CD14-positive monocyte (primary cell): ENCODE measurements at regions not wholly inside any gene's neighbourhood (a gene's known extent, or its start where the extent isn't known, plus 50 kb on each side); places are given as distances from the start of the nearest gene placed in this dataset.

ENCODE experiments used
- DNase-seq, 3 donors: peaks; one replicate each; pipeline ENCODE4 v3.0.0-alpha.2; 2011 to 2022
- H2AFZ ChIP-seq: 2 replicates; pipeline ENCODE4 v1.6.0; 2012; ENCODE audit warnings: mild to moderate bottlenecking, low read depth, low read length, inconsistent platforms; ENCODE audit not compliant: insufficient read depth, poor library complexity, severe bottlenecking
- H3K27ac ChIP-seq, 2 donors: 1 replicate in 1 of 2; 2 replicates in 1 of 2; pipeline ENCODE4 v1.5.1; 2012 to 2013; ENCODE audit warnings: low read length in 2 of 2, control low read depth in 1 of 2, inconsistent platforms in 1 of 2, low read depth in 1 of 2, mild to moderate bottlenecking in 1 of 2
- H3K27me3 ChIP-seq, 2 donors: one replicate each; pipeline versions ENCODE4 v1.6.0 to v1.6.1; 2011 to 2013; ENCODE audit warnings: low read length in 2 of 2; ENCODE audit not compliant: control insufficient read depth in 2 of 2, insufficient read depth in 2 of 2
- H3K36me3 ChIP-seq, 2 donors: replicated peaks in 1 of 2; 1 replicate in 1 of 2; 2 replicates in 1 of 2; pipeline versions ENCODE4 v1.5.1 to v1.6.1; 2012 to 2013; ENCODE audit warnings: low read length in 2 of 2, control low read depth in 1 of 2, inconsistent platforms in 1 of 2, mild to moderate bottlenecking in 1 of 2; ENCODE audit not compliant: insufficient read depth in 2 of 2, control insufficient read depth in 1 of 2
- H3K4me1 ChIP-seq, 2 donors: 1 replicate in 1 of 2; 2 replicates in 1 of 2; pipeline versions ENCODE4 v1.5.1 to v1.6.1; 2012 to 2013; ENCODE audit warnings: low read length in 2 of 2, control low read depth in 1 of 2, inconsistent platforms in 1 of 2, mild to moderate bottlenecking in 1 of 2, moderate library complexity in 1 of 2; ENCODE audit not compliant: insufficient read depth in 2 of 2, control insufficient read depth in 1 of 2
- H3K4me2 ChIP-seq: replicated peaks from 2 replicates; pipeline ENCODE3; 2012; ENCODE audit warnings: low read length, moderate library complexity, mild to moderate bottlenecking; ENCODE audit not compliant: poor library complexity, severe bottlenecking; ENCODE audit errors: extremely low read depth
- H3K4me3 ChIP-seq, 3 experiments: fragments of 200-600 bp in 1 of 3; sonication (generic) in 1 of 3; replicated peaks in 1 of 3; 1 replicate in 2 of 3; 2 replicates in 1 of 3; pipeline ENCODE4 v1.5.1; 2011 to 2013; ENCODE audit warnings: low read length in 3 of 3, mild to moderate bottlenecking in 3 of 3, control low read depth in 2 of 3, low read depth in 2 of 3, inconsistent platforms in 1 of 3, moderate library complexity in 1 of 3
- H3K79me2 ChIP-seq: 2 replicates; pipeline ENCODE4 v1.6.0; 2012; ENCODE audit warnings: mild to moderate bottlenecking, control low read depth, inconsistent platforms, low read length, moderate library complexity; ENCODE audit not compliant: insufficient read depth
- H3K9ac ChIP-seq: 2 replicates; pipeline ENCODE4 v1.6.0; 2017; ENCODE audit warnings: low read length, mild to moderate bottlenecking; ENCODE audit not compliant: insufficient read depth, poor library complexity, severe bottlenecking
- H3K9me3 ChIP-seq, 2 donors: replicated peaks in 1 of 2; 1 replicate in 1 of 2; 2 replicates in 1 of 2; pipeline versions ENCODE4 v1.5.1 to v1.6.1; 2012 to 2013; ENCODE audit warnings: low read length in 2 of 2, control low read depth in 1 of 2; ENCODE audit not compliant: control insufficient read depth in 1 of 2, insufficient read depth in 1 of 2
- H4K20me1 ChIP-seq: 2 replicates; pipeline ENCODE4 v1.6.0; 2012; ENCODE audit warnings: mild to moderate bottlenecking, low read length, control low read depth, moderate library complexity; ENCODE audit not compliant: insufficient read depth
- H3K27ac Mint-ChIP-seq, 7 donors: one replicate each; pipeline ENCODE4 v1.8.0; 2020; ENCODE audit warnings: mild to moderate bottlenecking in 7 of 7, mixed read lengths in 7 of 7, moderate library complexity in 6 of 7, inconsistent platforms in 2 of 7
- H3K27me3 Mint-ChIP-seq, 3 donors: one replicate each; pipeline ENCODE4 v1.8.0; 2021 to 2022; ENCODE audit warnings: low read depth in 3 of 3, mild to moderate bottlenecking in 3 of 3, mixed read lengths in 3 of 3, moderate library complexity in 3 of 3, inconsistent platforms in 1 of 3
- H3K36me3 Mint-ChIP-seq, 2 donors: one replicate each; pipeline ENCODE4 v1.8.0; 2020; ENCODE audit warnings: mixed read lengths in 2 of 2, inconsistent platforms in 1 of 2, mild to moderate bottlenecking in 1 of 2
- H3K4me1 Mint-ChIP-seq: one replicate; pipeline ENCODE4 v1.8.0; 2020; ENCODE audit warnings: mild to moderate bottlenecking, mixed read lengths
- H3K4me3 Mint-ChIP-seq, 2 donors: one replicate each; pipeline ENCODE4 v1.8.0; 2020; ENCODE audit warnings: mild to moderate bottlenecking in 2 of 2, mixed read lengths in 2 of 2, moderate library complexity in 1 of 2
- H3K9me3 Mint-ChIP-seq, 7 donors: one replicate each; pipeline ENCODE4 v1.8.0; 2020 to 2022; ENCODE audit warnings: mixed read lengths in 7 of 7, mild to moderate bottlenecking in 6 of 7, moderate library complexity in 6 of 7, inconsistent platforms in 2 of 7
- WGBS: methylation state at CpG from one replicate; pipeline ENCODE4 v1.1.5; 2013; ENCODE audit warnings: missing lambda C conversion rate; ENCODE audit not compliant: insufficient coverage; 5-methylcytosine and 5-hydroxymethylcytosine counted together
- intact Hi-C, 2 donors: fragments of 100-400 bp; cut with micrococcal nuclease; formaldehyde crosslinking; loops; one replicate each; pipeline versions ENCODE4 v1.15.0 to v1.15.1; 2023
- TF ChIP-seq, protein P1 (sequence below): fragments of 200-600 bp; IDR thresholded peaks from one replicate; pipeline ENCODE4 v1.8.0; 2022; ENCODE audit warnings: antibody characterized with exemption, mild to moderate bottlenecking

DNA sequence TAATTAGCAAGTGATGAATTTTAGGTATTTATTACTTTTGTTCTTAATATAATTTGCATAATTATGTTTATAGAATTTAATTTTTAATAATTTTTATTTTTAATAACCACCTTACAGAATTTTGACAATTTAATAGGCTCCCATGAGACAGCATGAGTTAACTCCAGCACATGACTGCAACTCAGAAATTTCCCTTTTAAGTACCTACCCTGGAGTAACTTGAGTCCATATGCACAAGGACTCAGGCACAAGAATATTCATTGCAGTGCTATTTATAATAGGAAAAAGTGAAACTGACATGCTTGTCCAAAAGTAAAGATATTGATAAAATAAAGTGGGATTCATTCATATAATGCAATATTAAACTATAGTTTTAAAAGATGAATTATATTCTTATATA lies 54.1 kb upstream of the C1orf53 start:
- DNase-seq, result no peak
- Histone ChIP-seq H4K20me1 (no peaks in the 10 kb centered on the region), H3K4me3 (no peak overlapping the region), H3K4me1 (peaks cover 0 to 2% of the 10 kb centered on the region in 2 donors), H2AFZ (no peak overlapping the region), H3K36me3 (no peaks in the 10 kb centered on the region), H3K4me2 (no peak overlapping the region), H3K27ac (no peak overlapping the region), H3K9ac (no peak overlapping the region), H3K27me3 (no peaks in the 10 kb centered on the region), H3K9me3 (no peaks in the 10 kb centered on the region), H3K79me2 (no peaks in the 10 kb centered on the region)
- Mint-ChIP-seq H3K9me3 (peaks cover 0 to 4% (median 0%) of the 10 kb centered on the region in 7 donors), H3K4me1 (peaks cover under 1% of the 10 kb centered on the region), H3K27ac (no peak overlapping the region), H3K4me3 (no peak overlapping the region), H3K36me3 (no peaks in the 10 kb centered on the region), H3K27me3 (peaks cover 0 to 3% (median 2%) of the 10 kb centered on the region in 3 donors)
- intact Hi-C loops, result no loop called here
- TF ChIP-seq, protein P1, sequence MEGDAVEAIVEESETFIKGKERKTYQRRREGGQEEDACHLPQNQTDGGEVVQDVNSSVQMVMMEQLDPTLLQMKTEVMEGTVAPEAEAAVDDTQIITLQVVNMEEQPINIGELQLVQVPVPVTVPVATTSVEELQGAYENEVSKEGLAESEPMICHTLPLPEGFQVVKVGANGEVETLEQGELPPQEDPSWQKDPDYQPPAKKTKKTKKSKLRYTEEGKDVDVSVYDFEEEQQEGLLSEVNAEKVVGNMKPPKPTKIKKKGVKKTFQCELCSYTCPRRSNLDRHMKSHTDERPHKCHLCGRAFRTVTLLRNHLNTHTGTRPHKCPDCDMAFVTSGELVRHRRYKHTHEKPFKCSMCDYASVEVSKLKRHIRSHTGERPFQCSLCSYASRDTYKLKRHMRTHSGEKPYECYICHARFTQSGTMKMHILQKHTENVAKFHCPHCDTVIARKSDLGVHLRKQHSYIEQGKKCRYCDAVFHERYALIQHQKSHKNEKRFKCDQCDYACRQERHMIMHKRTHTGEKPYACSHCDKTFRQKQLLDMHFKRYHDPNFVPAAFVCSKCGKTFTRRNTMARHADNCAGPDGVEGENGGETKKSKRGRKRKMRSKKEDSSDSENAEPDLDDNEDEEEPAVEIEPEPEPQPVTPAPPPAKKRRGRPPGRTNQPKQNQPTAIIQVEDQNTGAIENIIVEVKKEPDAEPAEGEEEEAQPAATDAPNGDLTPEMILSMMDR, result no peak

DNA sequence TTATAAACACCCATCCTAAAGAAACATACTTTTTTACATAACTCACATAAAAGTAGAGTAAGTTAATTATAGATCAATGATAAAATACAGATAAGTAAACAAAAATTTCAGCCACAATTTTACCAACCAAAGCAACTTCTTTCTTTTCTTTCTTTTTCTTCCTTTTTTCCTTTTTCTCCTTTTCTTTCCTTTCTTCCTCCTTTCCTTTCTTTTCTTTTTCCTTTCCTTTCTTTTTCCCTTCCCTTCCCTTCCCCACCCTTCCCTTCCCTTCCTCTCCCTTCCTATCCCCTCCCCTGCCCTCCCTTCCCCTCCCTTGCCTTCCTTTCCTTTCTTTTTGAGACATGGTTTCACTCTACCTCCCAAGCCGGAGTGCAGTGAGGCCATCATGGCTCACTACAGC lies 56.5 kb upstream of the C1orf53 start:
- Histone ChIP-seq H3K36me3 (no peaks in the 10 kb centered on the region), H3K27me3 (no peaks in the 10 kb centered on the region), H3K4me1 (peaks cover 11 to 18% of the 10 kb centered on the region in 2 donors), H2AFZ (no peak overlapping the region), H3K27ac (no peak overlapping the region), H3K4me3 (no peak overlapping the region), H3K79me2 (no peaks in the 10 kb centered on the region), H3K9ac (no peak overlapping the region), H3K4me2 (no peak overlapping the region), H3K9me3 (no peaks in the 10 kb centered on the region), H4K20me1 (no peaks in the 10 kb centered on the region)
- Mint-ChIP-seq H3K27me3 (peaks cover 0 to 2% (median 1%) of the 10 kb centered on the region in 3 donors), H3K36me3 (no peaks in the 10 kb centered on the region), H3K27ac (peak overlapping the region in 1 of 7 donors; percentile 61), H3K4me3 (no peak overlapping the region), H3K9me3 (peaks cover 0 to 4% (median 0%) of the 10 kb centered on the region in 7 donors), H3K4me1 (peaks cover 15% of the 10 kb centered on the region)
- intact Hi-C loops, result no loop called here
- DNase-seq, result no peak
- TF ChIP-seq, protein P1, result no peak
- WGBS, result no CpG with 5 or more reads among the region's 1 CpG
